Keratinocyte (primary cell): ENCODE measurements at regions not wholly inside any gene's neighbourhood (a gene's known extent, or its start where the extent isn't known, plus 50 kb on each side); places are given as distances from the start of the nearest gene placed in this dataset.

ENCODE experiments used
- DNase-seq: peaks from one replicate; pipeline ENCODE4 v3.0.0-alpha.2; 2011; ENCODE audit warnings: low read depth, missing footprints, low spot score
- FAIRE-seq: peaks from 2 replicates; lab custom pipeline; 2011; peaks lifted over from hg19 to GRCh38; lab: Jason Lieb, UNC
- H2AFZ ChIP-seq: 2 replicates; pipeline ENCODE4 v1.6.0; 2012; ENCODE audit warnings: low read length, control low read depth, inconsistent platforms; ENCODE audit not compliant: control insufficient read depth
- H3K27ac ChIP-seq: 2 replicates; pipeline ENCODE4 v1.5.1; 2011; ENCODE audit warnings: low read length; ENCODE audit not compliant: control insufficient read depth, insufficient read depth
- H3K27me3 ChIP-seq: 3 replicates; pipeline ENCODE4 v1.6.0; 2011; ENCODE audit warnings: low read length; ENCODE audit not compliant: control insufficient read depth, insufficient read depth; ENCODE audit errors: extremely low read depth
- H3K36me3 ChIP-seq, 2 experiments: 2 replicates in 1 of 2; 3 replicates in 1 of 2; pipeline ENCODE4 v1.5.1; 2011; ENCODE audit warnings: low read length in 2 of 2, mild to moderate bottlenecking in 1 of 2; ENCODE audit not compliant: control insufficient read depth in 2 of 2, insufficient read depth in 2 of 2; ENCODE audit errors: extremely low read depth in 1 of 2
- H3K4me1 ChIP-seq: 3 replicates; pipeline ENCODE4 v1.5.1; 2011; ENCODE audit warnings: low read length; ENCODE audit not compliant: control insufficient read depth, insufficient read depth; ENCODE audit errors: extremely low read depth
- H3K4me2 ChIP-seq: 3 replicates; pipeline ENCODE4 v1.6.0; 2011; ENCODE audit warnings: low read depth, low read length; ENCODE audit not compliant: control insufficient read depth, insufficient read depth; ENCODE audit errors: extremely low read depth
- H3K4me3 ChIP-seq, 3 experiments: fragments of 200-600 bp in 1 of 3; sonication (generic) in 1 of 3; 2 replicates in 2 of 3; 3 replicates in 1 of 3; pipeline ENCODE4 v1.5.1; 2011 to 2016; ENCODE audit warnings: low read length in 3 of 3, mild to moderate bottlenecking in 3 of 3, control low read depth in 2 of 3, inconsistent platforms in 1 of 3, low read depth in 1 of 3, mixed read lengths in 1 of 3, mixed run types in 1 of 3, moderate library complexity in 1 of 3; ENCODE audit not compliant: control insufficient read depth in 2 of 3, insufficient read depth in 2 of 3; ENCODE audit errors: extremely low read depth in 1 of 3
- H3K79me2 ChIP-seq: 2 replicates; pipeline ENCODE4 v1.6.0; 2012; ENCODE audit warnings: low read length; ENCODE audit not compliant: control insufficient read depth, insufficient read depth
- H3K9ac ChIP-seq: 3 replicates; pipeline ENCODE4 v1.6.0; 2011; ENCODE audit warnings: low read length; ENCODE audit not compliant: control insufficient read depth, insufficient read depth; ENCODE audit errors: extremely low read depth
- H3K9me1 ChIP-seq: 3 replicates; pipeline ENCODE4 v1.6.0; 2011; ENCODE audit warnings: low read length; ENCODE audit not compliant: control insufficient read depth, insufficient read depth; ENCODE audit errors: extremely low read depth
- H3K9me3 ChIP-seq: 2 replicates; pipeline ENCODE4 v1.5.1; 2012; ENCODE audit warnings: low read depth, low read length; ENCODE audit not compliant: control insufficient read depth
- H4K20me1 ChIP-seq: 3 replicates; pipeline ENCODE4 v1.6.0; 2011; ENCODE audit warnings: low read length; ENCODE audit not compliant: control insufficient read depth, insufficient read depth; ENCODE audit errors: extremely low read depth
- CTCF ChIP-seq, 3 experiments: IDR thresholded peaks in 1 of 3; conservative IDR thresholded peaks in 1 of 3; optimal IDR thresholded peaks in 1 of 3; 2 replicates in 2 of 3; 3 replicates in 1 of 3; pipeline versions ENCODE3 to v1.5.1; 2011; ENCODE audit warnings: low read length in 3 of 3, mild to moderate bottlenecking in 3 of 3, moderate library complexity in 2 of 3, control low read depth in 1 of 3, inconsistent platforms in 1 of 3; ENCODE audit not compliant: insufficient read depth in 2 of 3; ENCODE audit errors: extremely low read depth in 1 of 3
- EZH2 ChIP-seq: IDR thresholded peaks from one replicate; pipeline ENCODE4 v1.6.1; 2012; ENCODE audit warnings: inconsistent platforms, mild to moderate bottlenecking, low read length, moderate library complexity
- dilution Hi-C: fragments of 300-500 bp; cut with MboI; formaldehyde crosslinking; loops from one replicate; pipeline ENCODE4 v1.7.0; 2020; ENCODE audit warnings: low sequenced_read_pairs; ENCODE audit not compliant: extremely low pct_ligation_motif_present

GRCh38 chr14:82999802-83000201 is 1466.1 kb upstream of the SEL1L start:
- DNase-seq (no peak), FAIRE-seq (no peak)
- no peak overlapping the region for H3K4me2 ChIP-seq
- dilution Hi-C loops: no loop called here
- TF ChIP-seq EZH2 (no peak), CTCF (optimal IDR thresholded peaks at IDR 0.05 in 1 of 3, IDR thresholded peaks at IDR 0.05 in 1 of 3, conservative IDR thresholded peaks at IDR 0.05 in 1 of 3; ENCODE audit: extremely low read depth in 1 of 3, insufficient read depth in 2 of 3, low read length in 3 of 3) (peak in 2 of 3 experiments; percentile 8 to 25)
- no peak overlapping the region for H3K27ac ChIP-seq
- H2AFZ ChIP-seq: no peak overlapping the region
- H3K9ac ChIP-seq: no peak overlapping the region
- no peaks in the 10 kb centered on the region for H3K9me3 ChIP-seq
- no peaks in the 10 kb centered on the region for H3K79me2 ChIP-seq
- no peaks in the 10 kb centered on the region for H3K4me1 ChIP-seq
- no peaks in the 10 kb centered on the region for H3K9me1 ChIP-seq
- no peak overlapping the region for H3K4me3 ChIP-seq
- no peaks in the 10 kb centered on the region for H3K36me3 ChIP-seq
- no peaks in the 10 kb centered on the region for H4K20me1 ChIP-seq
- H3K27me3 ChIP-seq: no peaks in the 10 kb centered on the region

DNA sequence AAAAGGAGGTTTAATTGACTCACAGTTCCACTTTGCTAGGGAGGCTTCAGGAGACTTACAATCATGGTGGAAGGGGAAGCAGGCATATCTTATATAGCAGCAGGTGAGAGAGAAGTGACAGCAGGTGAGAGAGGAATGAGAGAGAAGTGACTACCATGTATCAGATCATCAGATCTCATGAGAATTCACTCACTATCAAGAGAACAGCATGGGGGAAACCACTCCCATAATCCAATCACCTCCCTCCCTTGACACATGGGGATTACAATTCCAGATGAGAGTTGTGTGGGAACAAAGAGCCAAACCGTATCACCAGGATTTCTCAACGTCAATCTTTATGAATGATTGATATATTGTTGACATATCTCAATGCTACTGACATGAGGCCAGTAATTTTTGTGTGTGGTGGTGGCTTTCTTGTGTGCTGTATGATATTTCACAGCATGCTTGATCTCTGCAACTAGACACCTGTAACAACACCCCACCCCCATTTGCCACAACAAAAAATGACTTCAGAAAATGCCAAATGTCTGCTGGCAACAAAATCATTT is 1470.9 kb upstream of the SEL1L start:
- no peak overlapping the region for H3K4me3 ChIP-seq
- no peak overlapping the region for H2AFZ ChIP-seq
- H3K27me3 ChIP-seq: no peaks in the 10 kb centered on the region
- no peaks in the 10 kb centered on the region for H3K4me1 ChIP-seq
- FAIRE-seq: no peak
- no peaks in the 10 kb centered on the region for H3K9me1 ChIP-seq
- no peak for DNase-seq
- TF ChIP-seq CTCF (optimal IDR thresholded peaks at IDR 0.05 in 1 of 3, IDR thresholded peaks at IDR 0.05 in 1 of 3, conservative IDR thresholded peaks at IDR 0.05 in 1 of 3; ENCODE audit: extremely low read depth in 1 of 3, insufficient read depth in 2 of 3, low read length in 3 of 3): no peak
- no peak for TF ChIP-seq EZH2
- no peaks in the 10 kb centered on the region for H3K36me3 ChIP-seq
- dilution Hi-C loops: no loop called here
- no peaks in the 10 kb centered on the region for H3K79me2 ChIP-seq
- no peak overlapping the region for H3K9ac ChIP-seq
- no peak overlapping the region for H3K4me2 ChIP-seq
- no peaks in the 10 kb centered on the region for H3K9me3 ChIP-seq
- no peaks in the 10 kb centered on the region for H4K20me1 ChIP-seq
- no peak overlapping the region for H3K27ac ChIP-seq
